HG03439 (cell line): ENCODE measurements at regions not wholly inside any gene's neighbourhood (a gene's known extent, or its start where the extent isn't known, plus 50 kb on each side); places are given as distances from the start of the nearest gene placed in this dataset.

ENCODE experiments used
- ATAC-seq: cut with Tn5 transposase; IDR thresholded peaks from one replicate; pipeline ENCODE4 v1.9.1; 2021; ENCODE audit warnings: mild to moderate bottlenecking, moderate library complexity; ENCODE audit not compliant: unreplicated experiment

DNA sequence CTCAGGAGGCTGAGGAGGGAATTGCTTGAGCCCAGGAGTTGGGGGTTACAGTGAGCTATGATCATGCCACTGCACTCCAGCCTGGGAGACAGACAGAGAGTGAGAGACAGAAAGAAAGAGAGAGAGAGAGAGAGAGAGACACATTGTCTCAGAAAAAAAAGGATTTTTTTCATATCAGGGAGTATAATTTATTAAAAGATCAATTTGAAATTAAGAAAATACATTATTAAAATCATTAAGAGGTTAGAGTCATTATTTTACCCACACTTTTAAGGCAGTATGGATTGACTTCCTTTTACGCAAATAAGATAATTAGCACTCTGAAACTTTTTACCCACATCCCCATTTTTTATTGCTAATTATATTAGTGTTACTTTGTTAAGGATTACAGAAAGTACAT lies 804.3 kb downstream of the CDH11 start:
- no peak for ATAC-seq

GRCh38 chr16:64313726-64314125 lies 808.1 kb downstream of the CDH11 start:
- ATAC-seq, result no peak

DNA sequence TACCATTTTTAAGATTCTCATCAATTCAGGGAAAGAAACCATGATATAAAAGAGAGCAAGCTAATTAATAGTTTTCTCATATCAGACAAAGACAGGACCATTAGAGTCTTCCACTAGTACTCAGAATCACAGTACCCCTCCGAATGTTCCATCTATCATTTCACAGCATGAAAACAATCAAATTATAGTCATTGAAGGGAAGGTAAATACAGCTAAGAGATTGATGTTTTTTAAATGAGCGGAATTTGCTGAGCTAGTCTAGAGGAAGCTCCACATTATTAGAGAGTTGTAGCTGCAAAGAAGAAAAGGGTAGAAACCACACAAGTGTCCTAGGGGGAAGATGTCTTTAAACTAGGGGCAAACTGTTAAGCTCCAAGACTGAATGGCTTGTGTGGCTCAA lies 808.9 kb downstream of the CDH11 start:
- no peak for ATAC-seq

GRCh38 chr16:64312292-64312691 lies 809.6 kb downstream of the CDH11 start:
- no peak for ATAC-seq

- ATAC-seq, result no peak
Measured at GRCh38 chr16:64311241-64311640, 810.6 kb downstream of the CDH11 start.

GRCh38 chr16:64309398-64310110 lies 812.3 kb downstream of the CDH11 start:
- ATAC-seq, result no peak

DNA sequence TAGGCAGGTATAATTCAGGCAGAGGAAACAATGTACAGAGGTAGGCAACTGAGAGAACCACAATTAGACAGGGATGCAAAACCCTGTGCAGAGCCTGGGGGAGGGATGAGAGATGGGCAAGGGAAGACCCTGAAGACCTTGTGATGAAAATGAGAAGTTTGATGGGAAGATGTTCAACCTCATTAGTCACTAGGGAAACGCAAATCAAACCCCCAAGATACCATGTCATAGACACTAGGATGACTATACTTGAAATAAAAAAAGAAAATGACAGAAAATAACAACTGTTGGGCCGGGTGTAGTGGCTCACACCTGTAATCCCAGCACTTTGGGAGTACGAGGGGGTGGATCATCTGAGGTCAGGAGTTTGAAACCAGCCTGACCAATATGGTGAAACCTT lies 813.1 kb downstream of the CDH11 start:
- no peak for ATAC-seq

DNA sequence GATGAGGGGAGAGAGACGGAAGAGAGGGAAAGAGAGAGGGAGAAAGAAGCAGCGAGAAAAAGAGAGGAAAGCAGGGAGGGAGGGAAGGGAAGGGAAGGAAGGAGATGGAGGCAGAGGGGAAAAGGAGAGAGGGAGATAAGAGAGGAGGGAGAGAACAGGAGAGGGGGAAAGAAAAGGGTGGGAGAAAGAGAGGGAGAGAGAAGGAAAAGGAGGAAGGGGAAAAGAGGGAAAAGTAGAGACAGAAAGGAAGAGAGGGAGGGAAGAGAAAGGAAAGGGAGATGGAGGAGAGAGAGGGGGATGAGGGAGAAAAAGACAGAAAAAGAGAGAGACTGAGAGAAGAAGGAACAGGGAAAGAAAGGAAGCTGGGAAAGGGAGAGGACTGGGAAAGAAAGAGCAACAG lies 814.4 kb downstream of the CDH11 start:
- no peak for ATAC-seq

DNA sequence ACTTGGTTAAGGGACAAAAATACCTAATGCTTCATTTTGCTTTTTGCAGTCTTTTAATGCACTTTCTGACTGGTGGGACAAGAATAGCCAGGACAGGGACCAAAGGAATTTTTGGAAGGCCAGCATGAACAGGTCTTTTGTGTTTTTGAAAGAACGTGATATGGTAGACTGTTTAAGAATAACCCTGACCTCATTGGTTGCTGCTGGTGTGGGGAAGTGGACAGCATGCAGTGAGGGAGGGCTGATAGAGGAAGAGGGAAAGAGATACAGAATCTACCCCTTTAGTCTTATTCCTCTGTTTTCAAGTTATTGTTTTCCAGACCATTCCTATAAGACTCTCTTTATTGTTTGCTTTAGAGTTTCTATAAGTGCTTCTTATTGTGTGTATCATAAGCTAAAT lies 816.2 kb downstream of the CDH11 start:
- no peak for ATAC-seq

DNA sequence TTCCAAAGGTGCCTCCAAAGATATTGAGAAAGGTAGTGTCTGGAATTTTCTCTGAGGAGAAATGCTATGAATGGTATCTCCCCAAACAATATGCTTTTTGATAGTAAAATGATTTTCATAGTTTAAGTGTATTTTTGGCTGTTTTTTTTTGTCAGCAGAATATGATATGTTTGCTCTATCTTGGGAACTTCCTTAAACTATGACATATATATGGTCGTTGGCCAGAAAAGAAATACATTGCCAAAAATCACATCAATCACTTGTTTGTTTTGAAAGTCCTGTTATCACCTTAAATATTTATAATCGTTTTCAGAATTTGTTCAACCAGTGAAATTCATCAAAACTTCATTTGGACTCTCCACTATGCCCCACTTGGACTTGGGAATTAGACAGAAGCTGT lies 816.9 kb downstream of the CDH11 start:
- no peak for ATAC-seq

DNA sequence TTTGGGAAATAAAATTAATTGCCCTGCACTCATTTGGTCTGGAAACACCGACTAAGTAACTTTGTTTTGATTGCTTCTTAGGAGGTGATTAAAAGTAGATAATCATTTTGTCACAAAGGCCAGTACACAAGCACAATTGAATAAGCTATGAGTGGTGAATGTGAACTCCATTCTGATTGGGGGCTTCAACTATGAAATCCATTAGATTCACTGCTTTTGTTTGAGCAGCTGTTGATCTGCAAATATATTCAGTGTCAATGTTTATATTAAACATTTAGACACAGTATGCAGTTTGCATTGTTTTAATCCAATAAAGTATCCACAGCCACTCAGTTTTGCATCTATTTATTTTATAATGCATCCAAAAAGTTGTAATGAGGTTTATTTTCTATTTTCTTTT lies 817.5 kb downstream of the CDH11 start:
- ATAC-seq, result no peak

GRCh38 chr16:64297863-64298600 lies 823.8 kb downstream of the CDH11 start:
- no peak for ATAC-seq

GRCh38 chr16:64295466-64295865 lies 826.4 kb downstream of the CDH11 start:
- no peak for ATAC-seq

DNA sequence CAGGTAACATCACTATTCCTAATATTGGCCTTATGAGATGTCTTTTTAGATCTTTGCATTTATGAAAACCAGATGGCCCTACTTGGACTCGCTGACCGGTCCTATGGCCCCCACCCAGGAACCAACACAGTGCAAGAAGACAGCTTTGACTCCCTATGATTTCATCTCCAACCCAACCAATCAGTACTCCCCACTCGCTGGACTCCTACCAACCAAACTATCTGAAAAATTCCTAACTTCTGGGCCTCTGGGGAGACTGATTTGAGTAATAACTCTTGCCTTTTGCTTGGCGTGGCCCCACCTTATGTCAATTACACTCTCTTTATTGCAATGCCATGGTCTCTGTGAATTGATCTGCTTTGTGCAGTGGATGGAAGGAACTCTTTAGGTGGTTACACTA lies 828.9 kb downstream of the CDH11 start:
- no peak for ATAC-seq

GRCh38 chr16:64292161-64292560 lies 829.7 kb downstream of the CDH11 start:
- ATAC-seq, result no peak

DNA sequence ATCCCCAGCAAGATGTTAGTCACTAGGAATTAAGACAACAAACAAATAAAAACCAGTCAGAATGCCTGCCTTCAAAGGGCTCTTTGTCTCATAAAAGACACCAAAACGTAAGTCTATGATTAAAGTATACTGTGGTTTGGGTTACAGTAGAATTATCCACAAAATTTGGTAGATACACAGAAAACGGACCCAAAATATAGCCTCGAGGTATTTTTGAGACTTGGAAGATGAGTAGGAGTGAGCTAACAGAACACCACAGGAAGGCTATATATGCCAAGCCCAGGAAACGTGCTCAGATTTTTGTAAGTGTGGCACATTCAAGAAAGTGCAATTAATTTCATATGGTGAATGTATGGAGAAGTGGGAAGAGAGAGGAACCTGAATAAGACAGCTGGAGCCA lies 831.4 kb downstream of the CDH11 start:
- no peak for ATAC-seq

DNA sequence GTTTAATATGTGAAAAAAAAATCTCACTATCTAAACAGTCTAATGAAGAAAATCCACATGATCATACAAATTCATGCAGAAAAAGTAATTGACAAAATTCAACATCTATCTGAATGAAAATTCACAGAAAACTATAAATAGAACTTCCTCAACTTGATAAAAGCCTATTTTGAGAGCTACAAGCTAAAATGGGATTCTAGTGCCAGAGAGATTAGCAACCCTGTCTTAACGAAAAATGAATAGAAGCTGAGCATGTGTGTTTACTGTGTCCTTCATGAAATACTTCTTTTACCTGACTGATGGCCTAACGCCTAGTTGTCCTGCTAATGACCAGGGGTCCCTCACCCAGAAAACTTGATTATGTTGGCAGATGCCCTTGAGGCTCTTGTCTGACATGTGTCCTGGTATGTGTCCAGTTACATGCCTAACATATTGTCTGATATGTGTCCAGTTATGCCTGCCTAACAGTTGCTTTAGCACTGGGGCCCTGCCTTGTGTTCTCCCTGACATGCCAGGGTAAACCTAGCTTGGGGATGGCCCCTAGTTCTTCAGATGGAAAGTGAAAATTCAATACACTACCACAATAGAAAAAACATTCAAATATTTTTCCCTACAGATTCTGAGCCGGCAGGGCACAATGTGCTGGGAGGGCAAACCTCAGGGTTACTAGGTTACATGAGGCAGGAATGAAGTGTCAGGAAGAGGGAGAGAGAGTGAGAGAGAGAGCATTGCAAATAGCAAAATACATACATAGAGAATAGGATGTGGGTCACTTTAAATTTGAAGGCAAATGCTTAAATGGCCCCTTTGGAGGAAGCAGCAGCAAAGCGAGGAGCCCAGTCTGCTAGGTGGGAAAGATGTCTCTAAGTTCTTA lies 834.0 kb downstream of the CDH11 start:
- ATAC-seq, result no peak

DNA sequence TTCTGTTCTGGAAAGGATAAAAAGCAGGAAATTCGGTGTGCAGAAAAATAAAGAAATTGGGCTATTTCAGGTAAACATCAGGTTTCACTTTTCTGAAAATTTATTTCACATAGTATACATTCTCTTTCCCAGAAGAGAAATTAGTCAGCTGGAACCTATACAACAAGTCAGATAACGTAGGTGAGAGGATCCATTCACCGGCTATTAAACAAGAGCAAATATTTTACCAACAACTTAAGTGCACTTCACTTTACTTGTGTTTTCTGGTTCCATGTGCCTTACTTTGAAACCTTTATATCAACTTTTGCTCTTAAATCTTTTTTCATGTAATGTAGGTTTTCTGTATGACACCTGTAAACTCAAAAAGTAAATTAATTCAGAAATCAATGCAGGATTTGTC lies 839.7 kb downstream of the CDH11 start:
- no peak for ATAC-seq

DNA sequence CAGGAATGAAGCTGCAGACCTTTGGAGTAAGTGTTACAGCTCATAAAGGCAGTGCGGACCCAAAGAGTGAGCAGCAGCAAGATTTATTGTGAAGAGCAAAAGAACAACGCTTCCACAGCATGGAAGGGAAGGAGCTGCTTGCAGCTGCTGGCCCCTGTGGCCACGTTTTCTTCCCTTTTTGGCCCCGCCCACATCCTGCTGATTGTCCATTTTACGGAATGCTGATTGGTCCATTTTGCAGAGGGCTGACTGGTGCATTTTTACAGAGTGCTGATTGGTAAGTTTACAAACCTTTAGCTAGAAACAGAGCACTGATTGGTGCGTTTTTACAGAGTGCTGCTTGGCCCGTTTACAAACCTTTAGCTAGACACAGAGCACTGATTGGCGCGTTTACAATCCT lies 841.5 kb downstream of the CDH11 start:
- no peak for ATAC-seq

DNA sequence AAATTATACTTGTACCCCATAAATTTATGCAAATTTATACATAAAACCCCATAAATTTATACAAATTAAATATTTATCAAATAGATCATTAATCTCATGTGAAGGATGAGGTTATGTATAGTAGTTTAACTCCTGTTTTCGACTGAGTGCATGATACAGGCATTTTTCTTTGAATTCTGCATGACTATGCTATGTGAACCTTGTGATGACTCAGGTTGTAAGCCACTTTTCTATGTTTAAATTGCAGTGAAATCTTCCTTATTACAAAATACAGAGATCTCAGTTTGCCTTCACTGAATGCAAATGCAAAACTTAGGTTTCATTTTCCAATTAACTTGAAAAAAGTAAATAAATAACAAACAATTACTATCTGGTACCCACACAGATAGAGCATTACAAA lies 843.7 kb downstream of the CDH11 start:
- ATAC-seq, result no peak

DNA sequence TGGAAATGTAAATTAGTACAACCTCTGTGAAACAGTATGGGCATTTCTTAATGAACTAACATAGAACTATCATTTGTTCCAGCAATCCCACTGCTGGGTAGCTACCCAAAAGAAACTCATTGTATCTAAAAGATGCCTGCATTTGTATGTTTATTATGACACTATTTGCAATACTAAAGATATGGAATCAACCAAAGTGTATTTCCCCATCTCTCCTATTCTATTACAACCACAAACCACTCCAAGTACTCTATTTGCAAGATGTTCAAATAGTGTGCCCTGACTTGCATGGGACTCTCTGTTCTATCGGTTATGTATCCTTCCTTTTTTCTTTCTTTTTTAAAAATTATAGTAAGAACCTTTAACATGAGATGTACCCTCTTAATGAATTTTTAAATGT lies 845.2 kb downstream of the CDH11 start:
- no peak for ATAC-seq

DNA sequence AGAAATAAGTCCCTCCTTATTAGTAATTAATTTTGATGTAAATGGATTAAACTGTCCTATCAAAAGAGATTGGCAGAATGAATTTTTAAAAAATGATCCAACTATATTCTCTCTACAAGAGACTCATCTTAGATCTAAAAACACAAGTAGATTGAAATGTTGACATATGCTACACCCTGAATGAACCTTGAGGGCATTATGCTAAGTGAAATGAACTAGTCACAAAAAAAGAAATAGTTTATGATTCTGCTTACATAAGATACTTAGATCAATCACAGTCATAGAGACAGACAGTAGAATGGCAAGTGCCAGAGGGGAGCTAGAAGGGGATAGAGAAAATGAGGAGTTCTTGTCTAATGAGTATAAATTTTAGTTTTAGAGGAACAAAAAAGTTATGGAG lies 849.8 kb downstream of the CDH11 start:
- ATAC-seq, result no peak
